ENCODE measurements at regions not wholly inside any gene's neighbourhood (a gene's known extent, or its start where the extent isn't known, plus 50 kb on each side); places are given as distances from the start of the nearest gene placed in this dataset.

GRCh38 chr20:53678315-53678989, 84.8 kb upstream of the ZNF217 start:
- Histone ChIP-seq H3K79me2 (ENCODE audit: low read depth) (no peaks in the 10 kb centered on the region), H3K36me3 (no peaks in the 10 kb centered on the region), H3K4me3 (no peak overlapping the region), H3K4me1 (peaks cover 30% of the 10 kb centered on the region), H3K9ac (no peak overlapping the region), H4K20me1 (ENCODE audit: low read depth) (no peaks in the 10 kb centered on the region), H3F3A (ENCODE audit: low read depth) (peaks cover 29% of the 10 kb centered on the region), H3K27ac (no peak overlapping the region), H3K27me3 (no peaks in the 10 kb centered on the region), H3K9me3 (ENCODE audit: low read depth) (no peaks in the 10 kb centered on the region), H2AFZ (replicated peaks) (peak overlapping the region; percentile 80), H3K4me2 (peak overlapping the region; percentile 54)
- peak overlapping the region; percentile 96 for H3K27ac Mint-ChIP-seq
- peaks cover 2% of the 10 kb centered on the region for H3K27me3 Mint-ChIP-seq (ENCODE audit: insufficient read depth, low read depth)
- no peak overlapping the region for H3K4me3 Mint-ChIP-seq
- H3K4me1 Mint-ChIP-seq: peaks cover 34% of the 10 kb centered on the region
- H3K9me3 Mint-ChIP-seq: peaks cover 2% of the 10 kb centered on the region
- no peaks in the 10 kb centered on the region for H3K36me3 Mint-ChIP-seq
- DNase-seq (ENCODE audit: low spot score): no peak
- no peak for TF ChIP-seq EZH2 (IDR thresholded peaks at IDR 0.05)
- no peak for TF ChIP-seq CTCF (IDR thresholded peaks at IDR 0.05)
- TF ChIP-seq EZH2phosphoT487 (IDR thresholded peaks at IDR 0.05): no peak

- no peak for TF ChIP-seq EZH2phosphoT487 (IDR thresholded peaks at IDR 0.05)
- no peak for TF ChIP-seq CTCF (IDR thresholded peaks at IDR 0.05)
- TF ChIP-seq EZH2 (IDR thresholded peaks at IDR 0.05): no peak
- Histone ChIP-seq H3K79me2 (ENCODE audit: low read depth) (no peaks in the 10 kb centered on the region), H4K20me1 (ENCODE audit: low read depth) (no peaks in the 10 kb centered on the region), H3F3A (ENCODE audit: low read depth) (peaks cover 29% of the 10 kb centered on the region), H3K4me1 (peaks cover 30% of the 10 kb centered on the region), H3K9ac (no peak overlapping the region), H3K4me3 (no peak overlapping the region), H3K4me2 (peak overlapping the region; percentile 54), H3K9me3 (ENCODE audit: low read depth) (no peaks in the 10 kb centered on the region), H3K27ac (peak overlapping the region; percentile 36), H2AFZ (replicated peaks) (peak overlapping the region; percentile 80), H3K27me3 (no peaks in the 10 kb centered on the region), H3K36me3 (no peaks in the 10 kb centered on the region)
- Mint-ChIP-seq H3K4me1 (peaks cover 34% of the 10 kb centered on the region), H3K27me3 (ENCODE audit: insufficient read depth, low read depth) (peaks cover 2% of the 10 kb centered on the region), H3K36me3 (no peaks in the 10 kb centered on the region), H3K27ac (peak overlapping the region; percentile 96), H3K4me3 (peak overlapping the region; percentile 48), H3K9me3 (peaks cover 2% of the 10 kb centered on the region)
- peak; percentile 39 for DNase-seq (ENCODE audit: low spot score)
These were observed 84.0 kb upstream of the ZNF217 start for GRCh38 chr20:53677447-53678314.

GRCh38 chr20:53676987-53677386, 83.3 kb upstream of the ZNF217 start:
- Histone ChIP-seq H3K36me3 (no peaks in the 10 kb centered on the region), H3K27me3 (no peaks in the 10 kb centered on the region), H3K79me2 (ENCODE audit: low read depth) (no peaks in the 10 kb centered on the region), H3K4me3 (no peak overlapping the region), H3K27ac (no peak overlapping the region), H3K9me3 (ENCODE audit: low read depth) (no peaks in the 10 kb centered on the region), H3F3A (ENCODE audit: low read depth) (peaks cover 29% of the 10 kb centered on the region), H3K9ac (no peak overlapping the region), H4K20me1 (ENCODE audit: low read depth) (no peaks in the 10 kb centered on the region), H3K4me2 (no peak overlapping the region), H2AFZ (replicated peaks) (no peak overlapping the region), H3K4me1 (peaks cover 30% of the 10 kb centered on the region)
- Mint-ChIP-seq H3K36me3 (no peaks in the 10 kb centered on the region), H3K9me3 (peaks cover 2% of the 10 kb centered on the region), H3K27ac (no peak overlapping the region), H3K27me3 (ENCODE audit: insufficient read depth, low read depth) (peaks cover 2% of the 10 kb centered on the region), H3K4me3 (no peak overlapping the region), H3K4me1 (peaks cover 34% of the 10 kb centered on the region)
- no peak for DNase-seq (ENCODE audit: low spot score)
- TF ChIP-seq CTCF (IDR thresholded peaks at IDR 0.05) (no peak), EZH2 (IDR thresholded peaks at IDR 0.05) (no peak), EZH2phosphoT487 (IDR thresholded peaks at IDR 0.05) (no peak)

All from neural progenitor cell (in vitro differentiated cells).